GM21367 (cell line): ENCODE measurements at regions not wholly inside any gene's neighbourhood (a gene's known extent, or its start where the extent isn't known, plus 50 kb on each side); places are given as distances from the start of the nearest gene placed in this dataset.

Experiments
- ATAC-seq: cut with Tn5 transposase; IDR thresholded peaks from one replicate; pipeline ENCODE4 v1.9.1; 2021; ENCODE audit not compliant: unreplicated experiment

DNA sequence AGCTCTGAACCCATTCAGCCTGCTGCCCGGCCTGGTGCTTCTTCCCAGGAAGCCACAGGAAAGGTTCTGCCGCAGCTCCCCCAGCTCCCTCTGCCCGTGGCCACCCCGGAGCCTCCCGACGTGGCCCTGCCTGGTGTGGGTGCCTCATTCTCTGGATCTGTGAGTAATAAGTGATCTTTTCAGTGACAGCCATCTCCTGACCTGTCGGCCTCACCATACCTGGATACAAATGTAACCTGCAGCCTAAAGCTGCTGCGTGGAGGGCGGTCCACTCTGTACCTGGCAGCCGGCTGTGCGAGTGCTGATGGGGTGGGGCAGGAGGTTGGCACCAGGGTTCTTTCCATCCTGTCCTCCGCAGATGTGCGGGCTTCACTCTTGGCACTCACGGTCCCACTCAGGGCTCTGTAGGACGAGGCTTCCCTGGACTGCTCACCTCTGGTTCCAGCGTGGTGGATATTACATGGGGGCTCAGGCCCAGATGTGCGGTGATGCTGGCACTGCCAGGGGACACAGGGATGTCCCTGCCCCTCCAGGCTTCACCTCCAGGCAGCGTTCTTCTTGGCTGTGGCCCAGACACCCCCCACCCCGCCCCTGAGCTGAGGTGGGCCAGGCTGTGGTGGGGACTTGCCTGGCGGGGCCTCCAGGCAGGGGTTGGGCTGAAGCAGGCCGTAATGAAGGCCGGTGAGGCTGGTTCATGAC lies 748.5 kb downstream of the BRD1 start:
- ATAC-seq: no peak

DNA sequence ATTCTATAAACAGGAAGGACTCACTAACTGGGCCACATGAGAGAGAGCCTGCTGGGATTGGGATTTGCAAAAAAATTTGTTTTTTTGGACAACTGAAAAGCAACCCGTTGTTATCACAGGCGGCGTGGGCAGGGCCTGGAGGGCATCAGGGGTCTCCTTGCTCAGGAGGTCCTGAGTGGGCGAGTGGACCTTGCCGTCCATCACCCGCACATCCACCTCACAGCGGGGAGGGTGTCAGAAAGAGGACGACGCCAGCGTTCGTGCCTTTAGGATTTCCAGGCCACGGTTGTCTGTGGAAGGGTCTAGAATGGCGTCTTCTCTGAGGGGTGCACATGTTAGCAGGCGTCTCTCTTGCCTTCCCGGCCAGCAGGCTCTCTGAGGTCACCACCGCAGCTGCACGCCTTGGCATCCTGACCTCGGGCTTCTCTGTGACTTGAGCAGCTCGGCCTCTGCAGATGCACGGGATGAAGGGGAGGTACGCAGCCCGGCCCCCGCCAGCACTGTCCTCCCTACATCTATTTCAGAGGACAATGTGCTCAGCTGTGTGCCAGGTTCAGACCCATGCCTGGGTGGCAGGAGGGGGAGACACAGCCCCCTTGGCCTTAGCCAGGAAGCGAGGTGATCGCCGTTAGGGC lies 749.5 kb downstream of the BRD1 start:
- ATAC-seq: no peak

- ATAC-seq: no peak
These were observed 750.1 kb downstream of the BRD1 start for GRCh38 chr22:49077586-49077985.

GRCh38 chr22:49077036-49077393 lies 750.7 kb downstream of the BRD1 start:
- no peak for ATAC-seq

GRCh38 chr22:49076300-49077035 lies 751.2 kb downstream of the BRD1 start:
- no peak for ATAC-seq

- no peak for ATAC-seq
These were observed 752.5 kb downstream of the BRD1 start for GRCh38 chr22:49075150-49075549.

- ATAC-seq: no peak
These were observed 753.7 kb downstream of the BRD1 start for GRCh38 chr22:49073873-49074417.

DNA sequence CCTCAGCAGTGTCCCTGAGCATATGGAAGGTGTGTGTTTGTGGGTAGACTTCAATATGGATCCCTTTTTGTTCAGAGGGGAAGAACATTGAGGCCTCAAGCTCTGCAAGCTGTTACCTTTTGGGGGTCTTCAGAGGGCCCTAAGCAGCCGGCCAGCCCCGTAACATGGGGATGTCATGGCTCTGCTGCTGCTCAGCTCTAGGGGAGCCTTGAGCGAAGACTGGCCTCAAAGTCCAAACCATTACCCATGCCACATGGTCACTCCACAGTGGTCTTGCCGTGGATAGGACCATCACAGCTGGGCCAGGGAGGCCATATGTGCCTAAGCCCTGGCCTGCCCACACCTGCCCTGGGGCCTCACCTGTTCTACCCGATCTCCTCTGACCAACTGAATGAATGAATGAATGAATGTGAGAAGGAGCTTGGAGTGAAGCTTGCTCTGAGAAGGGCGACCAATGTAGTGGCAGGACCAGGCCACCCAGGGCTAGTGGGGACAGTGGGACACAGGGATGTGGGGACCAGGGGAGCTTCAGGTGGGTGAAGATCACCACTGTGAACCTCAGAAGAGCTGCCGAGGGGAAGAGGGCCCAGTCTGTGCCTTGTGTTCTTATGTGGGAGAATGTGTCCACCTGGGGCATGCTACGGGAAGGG lies 754.6 kb downstream of the BRD1 start:
- no peak for ATAC-seq

- ATAC-seq: no peak
These were observed 757.2 kb downstream of the BRD1 start for GRCh38 chr22:49070501-49070900.

- no peak for ATAC-seq
These were observed 758.7 kb downstream of the BRD1 start for GRCh38 chr22:49068861-49069500.

DNA sequence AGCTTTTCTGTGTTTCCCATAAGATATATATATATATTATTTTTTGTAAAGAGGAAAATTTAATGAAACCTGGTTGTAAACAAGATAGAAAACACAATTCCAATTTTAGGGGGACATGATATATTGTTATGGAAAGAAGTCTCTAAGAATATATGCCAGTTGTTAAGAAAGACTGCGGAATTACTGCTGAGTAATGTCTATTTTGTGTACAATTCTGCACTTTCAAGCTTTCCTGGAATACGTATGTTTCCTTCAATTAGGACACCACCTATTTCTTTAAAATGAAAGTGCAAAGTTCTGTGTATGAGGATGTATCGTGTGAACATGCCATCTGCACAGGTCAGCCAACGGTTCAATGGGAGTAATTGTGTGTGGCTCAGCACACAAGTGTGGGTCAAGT lies 760.2 kb downstream of the BRD1 start:
- ATAC-seq: no peak

DNA sequence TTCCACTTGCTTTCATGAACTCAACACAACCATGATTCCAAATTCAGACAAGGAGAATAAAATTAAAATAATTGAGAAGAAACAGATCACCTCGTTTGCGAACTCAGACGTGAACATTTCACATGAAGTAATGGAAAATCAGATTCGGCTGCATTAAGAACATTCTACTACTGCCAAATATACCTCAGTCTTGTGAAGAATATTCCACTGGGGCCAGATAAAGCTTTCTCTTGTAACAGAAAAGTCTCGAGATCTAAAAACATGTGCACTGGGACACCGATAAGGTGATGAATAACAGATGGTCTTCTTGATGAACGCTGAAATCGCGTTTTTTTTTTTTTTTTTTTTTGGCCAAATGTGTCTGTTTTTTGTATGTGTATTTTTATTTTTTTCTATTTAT lies 761.1 kb downstream of the BRD1 start:
- ATAC-seq: no peak

DNA sequence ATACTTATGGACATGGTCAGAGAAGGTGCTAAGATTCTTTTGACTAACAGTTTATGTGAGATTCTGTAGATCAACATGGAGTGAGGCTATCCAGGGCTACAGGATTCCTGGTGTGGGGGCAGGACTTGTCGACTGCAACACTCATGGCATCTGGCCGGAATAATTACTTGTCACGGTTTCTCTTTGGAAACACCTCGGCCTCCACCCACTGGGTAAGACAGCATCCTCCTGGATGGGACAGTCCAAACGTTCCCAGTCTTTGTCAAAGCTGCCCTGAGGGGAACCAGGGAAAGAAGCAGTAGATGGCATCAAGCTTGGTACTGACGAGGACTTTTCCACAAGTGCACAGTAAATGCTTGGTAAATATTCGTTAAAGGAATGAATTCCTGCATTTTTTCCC lies 762.8 kb downstream of the BRD1 start:
- ATAC-seq: no peak

GRCh38 chr22:49063545-49063890 lies 764.2 kb downstream of the BRD1 start:
- no peak for ATAC-seq

- ATAC-seq: no peak
These were observed 764.7 kb downstream of the BRD1 start for GRCh38 chr22:49062802-49063544.

DNA sequence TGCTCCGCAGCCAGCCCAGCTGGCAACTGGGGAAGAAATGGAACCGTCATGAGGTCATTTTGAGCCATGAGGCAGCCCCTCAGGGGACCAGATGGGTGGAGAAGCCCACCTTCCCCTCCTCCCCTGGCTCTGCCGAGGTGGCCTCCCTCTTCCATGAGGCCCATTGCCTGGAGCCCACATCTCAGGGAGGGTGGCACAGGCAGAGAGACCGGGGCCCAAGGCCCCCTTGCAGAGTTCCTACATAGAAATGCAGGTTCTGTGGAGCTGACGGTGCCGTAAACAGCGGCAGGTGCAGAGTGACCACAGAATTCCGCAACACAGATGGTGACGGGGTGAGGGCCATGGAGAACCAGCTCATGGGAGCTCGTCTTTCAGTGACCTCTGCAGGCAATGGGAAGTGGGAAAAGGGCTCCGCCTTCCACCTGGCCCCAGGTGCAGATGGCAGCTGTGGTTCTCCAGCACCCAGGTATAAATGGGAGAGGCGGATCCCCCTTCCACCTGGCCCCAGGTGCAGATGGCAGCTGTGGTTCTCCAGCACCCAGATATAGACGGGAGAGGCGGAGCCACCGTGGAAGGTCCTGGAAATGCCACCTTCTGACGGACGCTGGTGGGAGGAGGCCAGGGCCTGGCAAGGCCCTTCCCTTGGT lies 765.4 kb downstream of the BRD1 start:
- ATAC-seq: no peak

- ATAC-seq: no peak
These were observed 769.8 kb downstream of the BRD1 start for GRCh38 chr22:49057910-49058309.

DNA sequence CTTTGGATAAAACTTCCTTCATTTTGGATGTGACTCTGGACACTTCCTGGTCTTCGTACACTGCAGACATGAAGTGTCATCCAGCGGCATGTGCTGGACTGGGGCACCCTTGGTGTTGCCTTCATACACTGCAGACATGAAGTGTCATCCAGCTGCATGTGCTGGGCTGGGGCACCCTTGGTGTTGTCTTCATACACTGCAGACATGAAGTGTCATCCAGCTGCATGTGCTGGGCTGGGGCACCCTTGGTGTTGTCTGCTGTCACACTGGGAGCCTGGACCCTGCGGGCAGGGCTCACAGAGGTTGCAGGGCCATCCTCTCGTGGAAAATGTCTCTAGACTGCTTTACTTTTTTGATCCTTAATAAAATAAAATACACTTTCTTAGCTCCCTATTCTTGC lies 771.4 kb downstream of the BRD1 start:
- ATAC-seq: no peak

DNA sequence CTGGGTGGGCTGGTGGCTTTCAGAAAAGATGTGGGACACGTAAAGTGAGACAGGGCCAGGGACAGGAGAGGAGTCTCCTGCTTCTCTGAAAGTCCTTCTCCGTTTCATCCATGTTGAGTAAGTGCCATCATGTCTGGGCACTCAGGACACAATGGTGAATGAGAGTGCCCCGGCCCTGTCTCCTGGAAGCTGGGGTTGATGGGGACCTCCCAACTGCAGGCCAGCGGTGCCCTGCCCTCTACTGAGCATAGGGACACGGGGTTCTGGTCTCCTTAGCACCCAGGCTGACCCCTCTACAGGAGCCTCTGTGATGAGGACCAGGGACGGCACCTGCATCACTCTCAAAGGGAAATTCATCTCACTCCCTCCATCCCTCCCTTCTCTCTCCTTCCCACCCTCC lies 772.3 kb downstream of the BRD1 start:
- no peak for ATAC-seq

DNA sequence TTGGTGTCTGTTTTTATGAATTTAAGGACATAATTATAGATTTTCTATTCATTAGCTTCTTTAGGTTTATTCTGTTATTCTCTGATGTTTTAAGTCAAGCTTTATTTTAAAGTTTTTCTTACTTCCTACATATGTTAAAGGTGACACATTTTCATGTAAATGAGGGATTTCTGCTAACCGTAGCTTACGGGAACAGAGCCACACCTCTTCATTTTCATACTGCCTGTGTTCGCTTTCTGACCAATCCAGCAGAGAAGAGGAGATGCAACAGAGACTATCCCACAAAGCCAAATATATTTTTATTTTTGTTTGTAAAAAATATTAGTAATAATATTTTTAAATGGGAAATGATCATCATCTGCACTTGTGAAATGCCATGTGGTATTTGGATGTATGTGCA lies 774.1 kb downstream of the BRD1 start:
- ATAC-seq: no peak
